ENCODE measurements at regions not wholly inside any gene's neighbourhood (a gene's known extent, or its start where the extent isn't known, plus 50 kb on each side); places are given as distances from the start of the nearest gene placed in this dataset.

DNA sequence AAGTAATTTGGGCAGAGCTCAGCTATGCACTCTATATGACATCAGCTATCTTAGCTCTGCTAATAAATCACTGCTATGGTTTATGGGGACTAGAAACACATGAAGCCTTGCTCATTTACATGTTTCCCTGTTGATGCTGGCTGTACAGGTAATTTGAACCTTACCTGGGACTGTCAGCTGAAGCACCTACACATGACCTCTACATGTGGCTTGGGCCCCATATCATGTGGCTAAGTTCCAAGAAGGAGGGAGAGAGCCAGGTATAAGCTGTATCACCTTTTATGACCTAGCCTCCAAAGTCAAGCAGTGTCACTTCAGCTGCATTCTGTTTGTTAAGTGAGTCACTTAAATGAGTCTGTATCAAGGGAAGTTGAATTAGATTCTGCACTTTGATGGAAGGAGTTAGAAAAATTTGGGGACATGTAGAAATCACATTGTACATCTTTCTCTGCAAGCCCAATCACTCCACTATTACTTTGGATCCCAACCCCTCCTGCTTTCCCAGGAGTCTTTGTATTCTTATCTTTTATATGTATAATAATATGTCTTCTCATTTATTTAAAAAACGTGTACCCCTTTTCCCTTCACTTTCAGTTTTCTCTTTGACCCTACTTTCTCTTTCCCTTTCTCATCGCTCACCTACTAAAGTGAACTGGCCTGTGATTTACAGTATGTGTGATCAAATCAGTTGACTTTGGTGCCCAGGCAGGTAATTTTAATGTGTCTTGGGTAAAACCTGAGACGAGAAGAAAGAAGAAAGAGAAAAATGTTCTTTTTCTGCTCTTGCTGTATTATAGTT is 53.4 kb upstream of the PRKACB start:
- no peak for DNase-seq

DNA sequence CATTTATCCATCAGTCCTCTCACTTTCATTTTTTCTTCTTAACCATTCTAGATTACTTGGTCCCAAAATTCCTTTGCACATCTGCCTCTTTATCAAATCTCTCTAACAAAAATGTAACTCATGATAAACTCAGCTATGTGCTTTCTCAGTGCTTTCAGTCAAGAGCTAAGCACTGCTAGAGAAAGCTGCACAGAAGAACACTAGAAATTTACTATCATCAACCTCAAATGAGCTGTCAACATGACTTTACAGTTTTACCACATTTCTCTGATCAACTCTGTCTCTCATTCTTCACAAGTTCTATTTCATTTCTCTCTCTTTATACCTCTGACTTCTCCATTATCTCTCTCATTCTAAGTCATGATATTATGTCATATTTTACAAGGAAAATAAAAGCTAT is 54.2 kb upstream of the PRKACB start:
- DNase-seq = no peak

DNA sequence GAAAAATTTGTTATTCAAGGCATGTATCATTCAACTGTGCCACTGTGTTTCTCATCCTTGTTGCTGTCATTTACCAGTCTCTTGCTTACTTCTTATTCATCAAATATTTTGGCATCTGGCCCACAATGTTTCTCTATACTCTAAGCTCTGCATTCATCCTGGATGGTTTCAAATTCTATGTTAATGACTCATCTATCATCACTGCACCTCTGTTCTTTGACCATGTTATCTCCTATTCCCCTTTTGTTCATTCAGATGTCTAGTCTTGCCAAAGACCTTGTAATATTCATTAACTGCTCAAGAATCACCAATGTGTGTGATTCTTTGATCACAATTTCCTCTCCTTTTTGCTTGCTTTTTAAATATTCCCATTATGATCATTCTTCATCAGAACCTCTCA is 54.6 kb upstream of the PRKACB start:
- no peak for DNase-seq

DNA sequence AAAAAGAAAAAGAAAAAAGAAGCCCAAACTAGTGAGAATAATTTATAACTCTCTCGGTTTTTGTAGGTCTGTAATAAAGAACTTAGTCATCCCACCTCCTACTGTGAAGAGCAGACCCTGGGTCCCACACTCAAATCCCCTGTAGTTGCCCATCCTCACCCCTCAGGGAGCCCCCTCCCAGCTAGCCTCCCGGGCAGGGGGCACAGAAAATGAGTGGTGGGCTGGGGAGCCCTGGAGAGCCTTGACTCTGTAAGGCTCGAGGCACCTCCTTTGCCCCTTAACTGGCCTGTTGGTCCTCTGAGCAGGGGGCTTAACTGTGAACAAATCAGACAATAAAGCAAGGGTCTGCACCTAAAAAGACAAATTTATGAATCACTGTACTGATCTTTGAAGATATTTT is 57.5 kb upstream of the PRKACB start:
- no peak for DNase-seq

DNA sequence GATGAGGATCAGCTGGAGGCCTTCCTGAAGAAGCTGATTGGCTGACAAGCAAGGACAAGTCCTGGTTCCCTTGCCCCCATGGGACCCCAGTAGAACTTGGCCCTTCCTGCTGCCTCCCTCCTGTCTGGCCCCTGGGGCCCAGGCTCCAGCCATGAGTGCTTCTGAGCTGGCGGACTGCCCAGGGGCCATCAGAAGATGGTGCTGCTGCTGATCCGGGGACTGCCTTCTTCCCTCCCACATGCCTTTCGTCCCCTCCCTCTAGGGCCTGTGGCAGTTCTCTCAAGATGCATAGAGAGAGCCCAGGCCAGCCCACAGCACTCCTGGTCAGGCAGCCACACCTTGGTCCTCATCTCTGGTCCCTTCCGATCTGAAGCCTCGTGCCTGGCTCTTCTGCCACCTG is 57.9 kb upstream of the PRKACB start:
- no peak for DNase-seq

DNA sequence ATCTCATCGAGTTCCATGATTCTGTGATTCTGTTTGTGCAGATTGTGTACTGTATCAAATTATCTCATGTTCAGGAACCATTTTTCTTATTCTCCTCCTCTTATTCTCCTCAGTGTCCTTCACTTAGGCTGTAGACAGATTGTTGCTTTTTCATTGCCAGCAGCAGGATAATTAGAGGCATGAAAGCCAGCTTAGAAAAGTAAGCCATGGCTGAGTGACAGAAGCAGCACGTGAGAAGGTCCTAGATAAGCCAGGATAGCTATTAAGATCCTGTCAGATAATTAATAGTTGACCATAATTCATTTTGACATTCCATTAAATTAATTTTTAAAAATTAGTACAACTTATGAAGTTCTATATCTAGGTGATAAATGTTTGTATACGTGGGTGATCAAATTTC is 60.8 kb upstream of the PRKACB start:
- DNase-seq = peak; percentile 15 to 42

DNA sequence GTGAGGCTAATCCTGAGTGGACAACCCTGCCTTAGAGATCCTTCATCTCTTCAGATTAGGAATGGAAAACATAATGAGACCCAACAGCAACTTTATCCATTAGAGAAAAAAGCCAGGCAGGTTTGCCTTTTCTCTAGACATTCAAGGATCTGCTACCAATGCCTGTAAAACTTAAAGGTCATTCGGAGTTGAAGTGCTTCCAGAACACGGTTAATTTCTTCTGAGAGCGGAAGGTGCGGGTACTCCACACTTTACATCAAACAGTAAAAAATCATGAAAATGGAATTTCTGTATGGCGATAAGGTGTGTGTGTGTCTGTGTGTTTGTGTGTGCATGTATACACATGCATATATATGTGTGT is 65.2 kb upstream of the PRKACB start:
- no peak for DNase-seq

DNA sequence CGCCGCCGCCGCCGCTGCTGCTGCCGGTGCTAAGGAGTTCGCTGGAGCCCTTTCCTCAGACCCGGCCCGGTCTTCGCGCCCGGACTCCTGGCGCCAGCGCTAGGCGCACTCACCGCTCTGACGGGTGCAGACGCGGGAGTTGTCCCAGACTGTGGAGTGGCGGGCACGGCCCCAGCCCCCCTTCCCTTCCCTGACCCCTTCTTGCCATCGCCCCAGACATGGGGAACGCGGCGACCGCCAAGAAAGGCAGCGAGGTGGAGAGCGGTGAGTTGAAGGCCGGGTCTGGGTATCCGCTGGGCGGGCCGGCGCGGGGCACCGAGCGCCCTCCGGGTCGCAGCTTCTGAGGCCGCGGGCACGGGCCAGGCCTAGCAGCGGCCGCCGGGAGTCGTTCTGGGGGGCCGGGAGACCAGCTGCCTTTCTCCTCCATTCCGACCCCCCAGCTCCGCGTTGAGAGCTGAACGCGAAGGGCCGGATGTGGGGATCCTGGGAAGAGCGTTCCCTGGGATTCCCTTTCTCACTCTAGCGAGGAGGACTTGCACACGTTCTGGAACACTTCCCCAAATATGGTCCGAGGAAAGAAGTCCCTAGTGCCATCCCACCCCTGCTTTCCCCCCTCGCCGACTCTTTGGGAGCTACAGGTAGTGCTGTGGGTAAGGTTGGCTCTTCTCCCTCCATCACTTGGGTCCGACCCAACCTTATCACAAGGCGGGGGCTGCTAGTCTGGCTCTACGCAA is 65.8 kb upstream of the PRKACB start:
- peak; percentile 44 to 54 for DNase-seq

DNA sequence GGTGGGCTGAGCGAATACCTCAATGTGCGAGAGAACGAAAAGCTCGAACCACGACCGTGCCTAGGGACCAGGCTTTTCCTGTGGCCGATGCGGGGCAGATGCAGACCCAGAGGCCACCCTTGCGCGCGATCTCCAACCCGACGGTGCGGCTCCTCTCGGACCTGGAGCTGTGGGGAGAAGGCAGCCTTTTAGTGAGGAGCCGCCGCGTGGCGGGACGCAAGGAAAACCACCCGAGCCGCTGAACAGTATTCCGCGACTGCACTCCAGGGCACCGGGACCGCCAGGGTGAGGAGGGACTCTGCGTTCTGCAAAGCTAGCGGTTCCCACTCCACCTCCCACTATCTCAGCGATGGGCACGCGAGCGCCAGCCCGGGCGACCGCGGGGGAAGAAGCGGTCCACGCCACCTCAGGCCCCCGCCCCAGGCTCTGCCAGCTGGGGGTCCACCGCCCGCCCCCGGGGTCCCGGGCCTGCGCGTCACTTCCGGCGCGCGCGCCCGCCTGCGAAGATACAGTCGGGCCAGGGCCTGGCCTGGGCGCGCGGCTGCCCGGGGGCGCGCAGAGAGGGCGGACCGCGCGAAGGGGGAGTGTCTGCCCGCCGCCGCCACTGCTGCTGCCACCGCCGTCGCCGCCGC is 66.5 kb upstream of the PRKACB start:
- DNase-seq = peak; percentile 54 to 85

DNA sequence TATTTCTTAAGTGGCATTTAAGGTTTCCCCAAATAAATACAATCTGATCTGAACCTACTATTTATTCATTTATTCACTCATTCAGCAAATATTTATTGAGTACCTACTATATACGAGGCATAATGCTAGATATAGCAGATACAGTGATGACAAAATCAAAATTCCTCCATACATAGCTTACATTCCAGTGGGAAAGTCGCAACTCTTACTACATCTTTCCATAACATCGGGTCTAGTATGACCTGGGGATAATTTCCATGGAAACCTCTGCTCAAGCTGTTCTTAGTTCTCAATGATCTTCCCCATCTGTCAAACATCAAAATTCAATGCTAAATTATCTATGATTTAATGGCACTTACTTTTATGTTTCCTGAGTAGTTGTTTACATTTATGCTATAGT is 70.8 kb upstream of the PRKACB start:
- DNase-seq = peak; percentile 54 to 70

DNA sequence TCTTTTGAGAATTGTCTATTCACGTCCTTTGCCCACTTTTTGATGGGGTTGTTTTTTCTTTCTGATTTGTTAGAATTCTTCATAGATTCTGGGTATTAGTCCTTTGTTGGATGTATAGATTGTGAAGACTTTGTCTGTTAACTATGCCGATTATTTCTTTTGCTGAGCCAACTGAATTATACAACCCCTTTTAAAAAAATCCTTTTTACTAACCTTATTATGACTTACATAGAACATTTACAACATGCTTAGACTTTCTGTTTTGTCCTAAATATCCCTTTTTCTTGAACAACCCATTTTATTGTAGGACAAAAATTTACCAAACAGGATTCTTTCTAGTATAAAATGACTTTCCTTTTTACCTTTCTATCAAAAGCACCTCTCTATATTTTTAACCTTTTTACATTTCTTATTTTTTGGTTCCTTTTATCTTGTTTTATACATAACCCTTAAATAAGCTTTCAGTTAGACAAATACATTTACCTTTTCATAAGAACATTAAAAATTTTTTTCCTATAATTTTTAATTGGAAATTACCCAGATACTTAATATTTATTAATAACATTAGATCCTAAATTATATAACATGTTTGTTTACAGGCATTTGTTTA is 70.4 kb upstream of the TTLL7 start:
- DNase-seq = peak in 1 of 2 experiments; percentile 2

DNA sequence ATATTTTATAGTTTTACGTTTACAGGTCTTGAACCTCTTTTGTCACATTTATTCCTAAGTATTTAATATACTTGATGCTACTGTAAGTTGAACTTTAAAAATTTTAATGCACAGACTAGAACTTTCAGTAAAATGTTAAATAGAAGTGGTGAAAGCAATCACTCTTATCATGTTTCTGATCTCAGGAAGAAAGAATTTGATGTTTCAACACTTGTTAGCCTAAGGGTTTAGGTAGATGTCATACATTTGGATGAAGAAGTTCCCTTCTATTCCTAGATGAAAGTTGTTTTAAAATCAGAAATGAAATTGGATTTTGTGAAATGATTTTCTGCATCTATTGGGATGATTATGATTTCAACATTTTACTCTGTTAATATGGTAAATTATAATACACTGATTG is 63.6 kb upstream of the TTLL7 start:
- DNase-seq = no peak

DNA sequence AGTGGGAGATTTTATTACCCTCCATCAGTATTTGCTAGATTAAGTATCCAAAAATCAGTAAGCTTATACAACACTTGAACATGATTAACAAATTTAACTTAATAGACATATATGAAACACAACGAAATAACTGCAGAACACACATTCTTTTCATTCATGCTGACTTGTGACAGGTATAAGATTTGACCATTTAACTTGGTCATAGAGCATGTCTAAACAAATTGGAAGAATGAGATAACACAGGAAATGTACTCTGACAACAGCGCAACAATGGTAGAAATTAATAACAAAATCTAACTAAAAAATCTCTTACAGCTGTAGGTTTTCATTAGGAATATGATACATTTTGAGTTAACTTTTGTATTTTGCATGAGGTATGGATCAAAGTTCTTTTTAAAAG is 62.4 kb upstream of the TTLL7 start:
- no peak for DNase-seq

DNA sequence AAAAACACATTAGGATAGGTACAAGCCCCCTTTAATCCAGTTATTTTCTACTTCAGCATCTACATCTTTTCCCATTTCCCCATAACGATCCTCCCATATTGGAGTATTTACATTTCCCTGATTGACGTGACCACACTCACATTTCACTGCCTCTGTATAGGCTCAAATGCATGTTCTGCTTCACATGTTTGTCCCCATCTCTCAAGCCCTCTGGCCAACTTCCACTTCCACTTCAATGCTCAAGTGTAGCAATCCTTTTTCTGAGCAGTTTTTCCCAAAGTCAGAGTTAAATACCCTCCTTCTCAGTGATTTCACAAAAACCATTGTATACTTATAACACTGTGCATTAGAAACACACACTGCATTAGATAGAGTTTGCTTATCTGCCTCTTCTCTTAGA is 61.8 kb upstream of the TTLL7 start:
- no peak for DNase-seq

DNA sequence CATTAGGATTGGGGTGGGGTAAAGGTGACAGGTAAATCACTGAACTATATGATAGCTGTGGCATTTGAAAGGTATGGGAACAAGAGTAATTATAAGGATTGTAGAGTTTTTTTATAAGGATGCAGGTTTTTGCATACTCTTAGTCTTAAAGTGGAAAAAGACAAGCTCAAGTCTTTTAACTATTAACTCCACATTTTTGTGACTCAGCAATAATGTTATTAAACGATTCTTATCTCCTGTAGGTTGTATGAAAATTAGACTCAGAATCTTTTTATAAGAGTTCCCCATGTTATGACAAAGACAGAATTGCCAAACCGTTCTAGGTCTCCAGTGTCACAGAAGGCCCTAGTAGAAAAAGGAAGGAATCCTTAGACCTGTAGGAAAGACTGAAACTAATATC is 49.9 kb upstream of the TTLL7 start:
- no peak for DNase-seq
